ENCODE measurements at regions not wholly inside any gene's neighbourhood (a gene's known extent, or its start where the extent isn't known, plus 50 kb on each side); places are given as distances from the start of the nearest gene placed in this dataset.
"Not testable (repeated sequence)": the region's sequence is repeated elsewhere in the genome, so short reads cannot be mapped to it uniquely, and the experiment has no call there.

- TF ChIP-seq CTCF (IDR thresholded peaks at IDR 0.05) = no peak
- Histone ChIP-seq H3K4me3 (no peak overlapping the region), H3K9me3 (no peaks in the 10 kb centered on the region), H3K27ac (no peak overlapping the region), H3K27me3 (no peaks in the 10 kb centered on the region), H3K4me1 (no peaks in the 10 kb centered on the region), H3K36me3 (no peaks in the 10 kb centered on the region)
- DNase-seq (ENCODE audit: low spot score) = no peak
Measured at GRCh38 chr13:81153478-81153877, 812.6 kb upstream of the SPRY2 start.

DNA sequence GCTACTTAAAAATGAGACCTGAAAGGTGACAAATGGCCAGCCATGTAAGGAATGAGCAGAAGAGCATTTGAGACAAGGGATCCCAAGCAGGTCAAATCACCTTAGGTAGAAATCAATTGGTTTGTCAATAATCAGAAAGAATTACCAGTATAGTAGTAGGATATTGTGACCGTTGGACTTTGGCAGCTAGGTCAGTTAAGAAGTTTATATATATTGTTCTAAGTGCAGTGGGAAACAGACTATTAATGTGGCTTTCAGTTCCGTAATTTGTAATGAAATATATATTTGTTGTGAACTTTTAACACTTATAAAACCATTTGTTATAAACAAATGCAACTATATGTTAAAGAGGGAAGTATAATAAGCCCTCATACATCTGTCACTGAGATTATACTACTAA, 807.9 kb upstream of the SPRY2 start:
- Histone ChIP-seq H3K36me3 (no peaks in the 10 kb centered on the region), H3K27me3 (no peaks in the 10 kb centered on the region), H3K4me3 (no peak overlapping the region), H3K4me1 (no peaks in the 10 kb centered on the region), H3K9me3 (no peaks in the 10 kb centered on the region), H3K27ac (no peak overlapping the region)
- no peak for DNase-seq (ENCODE audit: low spot score)
- TF ChIP-seq CTCF (IDR thresholded peaks at IDR 0.05) = no peak

GRCh38 chr13:81146576-81146975, 805.6 kb upstream of the SPRY2 start:
- not testable (repeated sequence) for H3K4me3 ChIP-seq; H3K27ac ChIP-seq; H3K4me1 ChIP-seq; H3K27me3 ChIP-seq; DNase-seq (ENCODE audit: low spot score); H3K36me3 ChIP-seq; H3K9me3 ChIP-seq

DNA sequence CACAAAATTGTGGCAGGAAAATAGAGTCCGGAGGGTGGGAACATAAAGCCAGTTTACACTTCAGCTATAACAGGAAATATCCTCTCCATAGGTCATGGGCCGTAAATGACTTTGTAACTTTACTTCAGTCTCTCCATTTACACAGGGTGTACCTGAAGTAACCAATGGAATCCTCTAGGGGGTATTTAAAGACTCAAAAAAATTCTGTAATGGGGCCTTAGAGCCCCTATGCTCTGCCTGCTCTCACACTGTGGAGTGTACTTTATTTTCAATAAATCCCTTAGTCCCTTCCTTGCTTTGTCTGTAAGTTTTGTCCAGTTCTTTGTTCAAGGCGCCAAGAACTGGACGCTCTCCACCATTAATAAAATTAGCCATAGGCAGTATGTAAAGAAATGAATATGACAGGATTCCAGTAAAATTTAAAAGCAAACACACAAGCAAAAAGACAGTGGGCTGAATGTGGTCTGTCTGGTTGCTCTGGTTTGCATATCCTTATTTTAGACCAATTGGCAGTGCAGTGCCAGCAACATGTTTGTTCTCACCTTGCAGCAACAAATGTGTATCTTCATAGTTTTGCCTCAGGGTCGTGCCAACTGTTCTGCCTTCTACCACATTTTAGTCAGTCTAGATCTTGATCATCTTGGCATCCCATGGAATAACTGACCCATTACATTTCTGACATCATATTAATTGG, 801.5 kb upstream of the SPRY2 start:
- Histone ChIP-seq H3K9me3 (no peaks in the 10 kb centered on the region), H3K27ac (no peak overlapping the region), H3K36me3 (no peaks in the 10 kb centered on the region), H3K4me1 (no peaks in the 10 kb centered on the region), H3K27me3 (no peaks in the 10 kb centered on the region), H3K4me3 (no peak overlapping the region)
- TF ChIP-seq CTCF (IDR thresholded peaks at IDR 0.05) = no peak
- DNase-seq (ENCODE audit: low spot score) = no peak

DNA sequence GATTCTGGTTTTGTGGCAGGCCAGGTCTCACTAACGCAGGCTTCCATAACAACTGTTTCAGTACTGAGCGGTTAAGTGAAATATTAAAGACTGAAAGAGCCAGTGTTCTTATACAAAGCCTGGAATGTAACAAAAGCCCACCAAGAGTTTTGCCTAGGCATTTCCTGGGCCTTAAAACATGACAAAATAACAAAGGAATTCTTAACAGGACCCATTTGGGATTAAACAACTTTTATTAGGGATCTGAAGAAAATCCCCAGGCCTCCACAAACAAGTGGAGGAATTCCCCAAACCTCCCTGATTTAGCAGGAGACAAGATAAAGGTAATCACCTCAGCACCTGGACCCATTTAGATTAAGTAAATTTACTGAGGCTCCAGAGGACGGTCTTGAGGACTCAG, 799.7 kb upstream of the SPRY2 start:
- TF ChIP-seq CTCF (IDR thresholded peaks at IDR 0.05) = no peak
- H3K27me3 ChIP-seq = no peaks in the 10 kb centered on the region
- H3K36me3 ChIP-seq = no peaks in the 10 kb centered on the region
- H3K9me3 ChIP-seq = no peaks in the 10 kb centered on the region
- H3K4me1 ChIP-seq = no peaks in the 10 kb centered on the region
- H3K4me3 ChIP-seq = no peak overlapping the region
- no peak for DNase-seq (ENCODE audit: low spot score)
- no peak overlapping the region for H3K27ac ChIP-seq

DNA sequence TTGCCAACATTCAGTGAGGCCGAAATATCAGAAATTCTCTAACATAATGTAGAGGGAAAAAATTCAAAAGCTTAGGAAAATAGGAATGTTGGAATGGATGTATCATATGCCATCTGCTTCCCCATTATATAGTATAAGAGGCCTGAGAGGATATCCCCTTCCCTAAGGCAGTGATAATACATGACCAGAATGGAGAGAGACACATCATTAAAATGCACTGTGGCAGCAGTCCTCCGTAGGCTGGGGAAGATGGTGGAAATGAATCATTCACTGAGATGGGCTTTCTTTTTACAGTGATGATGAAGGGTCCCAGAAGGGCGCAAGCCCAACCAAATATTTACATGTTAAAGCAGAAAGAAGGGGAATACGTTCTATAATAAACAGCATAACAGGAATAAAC, 799.1 kb upstream of the SPRY2 start:
- Histone ChIP-seq H3K4me1 (no peaks in the 10 kb centered on the region), H3K27ac (no peak overlapping the region), H3K36me3 (no peaks in the 10 kb centered on the region), H3K4me3 (no peak overlapping the region), H3K9me3 (no peaks in the 10 kb centered on the region), H3K27me3 (no peaks in the 10 kb centered on the region)
- no peak for DNase-seq (ENCODE audit: low spot score)
- TF ChIP-seq CTCF (IDR thresholded peaks at IDR 0.05) = no peak
